SK-N-SH (cell line): ENCODE measurements at regions not wholly inside any gene's neighbourhood (a gene's known extent, or its start where the extent isn't known, plus 50 kb on each side); places are given as distances from the start of the nearest gene placed in this dataset.

Source experiments
- CTCF ChIA-PET: fragments of 300-600, 350-600 bp; formaldehyde crosslinking; extraction: SDS; loops from one replicate; lab custom pipeline; 2021; lab: Yijun Ruan, JAX
- POLR2A ChIA-PET: fragments of 350-600 bp; sonication (Branson Sonifier 250); formaldehyde crosslinking; extraction: SDS; loops from one replicate; lab custom pipeline; 2020; ENCODE audit warnings: antibody characterized with exemption, inconsistent platforms; lab: Yijun Ruan, JAX
- DNase-seq: peaks from one replicate; pipeline ENCODE4 v3.0.0; 2012
- H2AFZ ChIP-seq: fragments of 200-600 bp; sonication (generic); 2 replicates; pipeline ENCODE4 v1.8.1; 2016; ENCODE audit warnings: antibody characterized with exemption, mild to moderate bottlenecking, low read depth
- H3F3A ChIP-seq: fragments of 200-600 bp; sonication (generic); replicated peaks from 2 replicates; pipeline ENCODE3; 2016; ENCODE audit warnings: antibody characterized with exemption, mild to moderate bottlenecking; ENCODE audit not compliant: insufficient read depth
- H3K27ac ChIP-seq, 2 experiments: fragments of 200-500 bp in 1 of 2; fragments of 200-600 bp in 1 of 2; sonication (Bioruptor generic) in 1 of 2; sonication (generic), shearing (Covaris generic) in 1 of 2; 2 replicates each; pipeline versions ENCODE4 v1.5.1 to v1.6.1; 2014 to 2016; ENCODE audit warnings: low read depth in 2 of 2, inconsistent platforms in 1 of 2, low read length in 1 of 2, mild to moderate bottlenecking in 1 of 2, mixed read lengths in 1 of 2
- H3K27me3 ChIP-seq: fragments of 200-600 bp; sonication (generic), shearing (Covaris generic); 2 replicates; pipeline ENCODE4 v1.6.1; 2016; ENCODE audit warnings: mixed run types; ENCODE audit not compliant: insufficient read depth
- H3K36me3 ChIP-seq, 2 experiments: fragments of 200-500 bp in 1 of 2; fragments of 200-600 bp in 1 of 2; sonication (Bioruptor generic) in 1 of 2; sonication (generic) in 1 of 2; replicated peaks in 1 of 2; 2 replicates each; pipeline versions ENCODE3 to v1.5.1; 2014 to 2016; ENCODE audit warnings: low read length in 1 of 2, mild to moderate bottlenecking in 1 of 2; ENCODE audit not compliant: insufficient read depth in 2 of 2, control insufficient read depth in 1 of 2
- H3K4me1 ChIP-seq, 2 experiments: fragments of 200-500 bp in 1 of 2; fragments of 200-600 bp in 1 of 2; sonication (Bioruptor generic) in 1 of 2; sonication (generic), shearing (Covaris generic) in 1 of 2; 2 replicates each; pipeline versions ENCODE4 v1.5.1 to v1.6.1; 2014 to 2016; ENCODE audit warnings: low read depth in 1 of 2, low read length in 1 of 2, mixed run types in 1 of 2; ENCODE audit not compliant: insufficient read depth in 2 of 2, control insufficient read depth in 1 of 2
- H3K4me2 ChIP-seq: fragments of 200-600 bp; sonication (generic), shearing (Covaris generic); 2 replicates; pipeline ENCODE4 v1.6.1; 2017; ENCODE audit warnings: mixed run types
- H3K4me3 ChIP-seq, 2 experiments: fragments of 200-500 bp in 1 of 2; fragments of 200-600 bp in 1 of 2; sonication (Bioruptor generic) in 1 of 2; sonication (generic), shearing (Covaris generic) in 1 of 2; 2 replicates each; pipeline versions ENCODE4 v1.5.1 to v1.8.1; 2014 to 2016; ENCODE audit warnings: low read depth in 2 of 2, inconsistent platforms in 1 of 2, low read length in 1 of 2, mild to moderate bottlenecking in 1 of 2, mixed read lengths in 1 of 2, moderate library complexity in 1 of 2
- H3K79me2 ChIP-seq: fragments of 200-600 bp; sonication (generic); 2 replicates; pipeline ENCODE4 v1.8.1; 2017; ENCODE audit warnings: mild to moderate bottlenecking; ENCODE audit not compliant: insufficient read depth
- H3K9ac ChIP-seq: fragments of 200-600 bp; sonication (generic); 2 replicates; pipeline ENCODE4 v1.6.1; 2017; ENCODE audit warnings: mixed run types
- H3K9me2 ChIP-seq: fragments of 200-600 bp; sonication (generic); 2 replicates; pipeline ENCODE4 v1.6.1; 2017; ENCODE audit warnings: mixed run types
- H3K9me3 ChIP-seq: fragments of 200-600 bp; sonication (generic); 2 replicates; pipeline ENCODE4 v1.6.1; 2017; ENCODE audit warnings: mixed run types, mild to moderate bottlenecking, moderate library complexity
- H4K20me1 ChIP-seq: fragments of 200-600 bp; sonication (generic); 2 replicates; pipeline ENCODE4 v1.6.1; 2017; ENCODE audit warnings: mild to moderate bottlenecking, mixed run types; ENCODE audit not compliant: insufficient read depth
- CHD2 ChIP-seq: fragments of 150-350 bp; IDR thresholded peaks from 2 replicates; pipeline ENCODE4 v1.6.1; 2018; ENCODE audit warnings: low read length; ENCODE audit not compliant: partially characterized antibody
- EP300 ChIP-seq, 2 experiments: IDR thresholded peaks; 2 replicates each; pipeline versions ENCODE4 v1.4.0 to v1.6.1; 2012; ENCODE audit warnings: borderline replicate concordance in 1 of 2, low read depth in 1 of 2, low read length in 1 of 2
- EZH2phosphoT487 ChIP-seq: fragments of 200-600 bp; sonication (generic); IDR thresholded peaks from 2 replicates; pipeline ENCODE4 v1.6.1; 2017; ENCODE audit warnings: low read depth, mixed run types, mild to moderate bottlenecking, antibody characterized with exemption, moderate library complexity, borderline replicate concordance
- FOXM1 ChIP-seq: IDR thresholded peaks from 2 replicates; pipeline ENCODE4 v1.4.0; 2012; ENCODE audit warnings: low read depth, mild to moderate bottlenecking
- MEF2A ChIP-seq: IDR thresholded peaks from 2 replicates; pipeline ENCODE4 v1.4.0; 2012; ENCODE audit warnings: low read depth, borderline replicate concordance
- POLR2AphosphoS5 ChIP-seq: IDR thresholded peaks from 2 replicates; pipeline ENCODE4 v1.6.1; 2012; ENCODE audit warnings: low read depth, low read length
- RCOR1 ChIP-seq: fragments of 150-350 bp; IDR thresholded peaks from 2 replicates; pipeline ENCODE4 v1.6.1; 2017; ENCODE audit warnings: antibody characterized with exemption, low read length
- SMC3 ChIP-seq: IDR thresholded peaks from 2 replicates; pipeline ENCODE4 v1.6.1; 2012; ENCODE audit warnings: low read depth, low read length, improper control_type of control experiment
- TAF1 ChIP-seq: IDR thresholded peaks from 2 replicates; pipeline ENCODE4 v1.6.1; 2012; ENCODE audit warnings: low read depth, mild to moderate bottlenecking, low read length, moderate library complexity, borderline replicate concordance
- TCF12 ChIP-seq: IDR thresholded peaks from 2 replicates; pipeline ENCODE4 v1.4.0; 2012
- WGBS: methylation state at CpG from one replicate; pipeline ENCODE4 v1.1.6; 2017; ENCODE audit warnings: low lambda C conversion rate; 5-methylcytosine and 5-hydroxymethylcytosine counted together
- TF ChIP-seq, protein P1 (sequence below): IDR thresholded peaks from 2 replicates; pipeline ENCODE4 v1.6.1; 2012; ENCODE audit warnings: mild to moderate bottlenecking, low read depth, low read length, moderate library complexity
- TF ChIP-seq, protein P2 (sequence below): IDR thresholded peaks from 2 replicates; pipeline ENCODE4 v1.4.0; 2012; ENCODE audit warnings: low read depth, borderline replicate concordance

DNA sequence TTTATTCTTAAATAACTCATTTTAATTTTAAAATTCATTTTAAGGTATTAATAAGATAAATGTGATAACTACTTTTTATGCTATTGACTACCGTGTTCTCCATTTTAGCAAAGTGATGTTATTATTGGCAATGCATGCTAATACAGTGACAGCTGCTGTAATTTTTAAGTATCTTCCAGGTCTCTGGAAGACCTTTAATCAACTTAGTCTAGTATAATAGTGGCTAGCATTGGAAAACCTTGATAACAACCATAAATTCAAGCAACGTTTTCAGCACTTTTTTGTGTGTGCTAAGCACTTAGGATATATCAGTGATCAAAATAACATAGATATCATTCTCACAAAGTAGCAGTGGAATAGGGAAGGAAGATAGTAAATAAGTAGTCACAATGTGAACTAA is 230.9 kb upstream of the MAGI2 start:
- 71% methylated on average over 2 of the region's 2 CpGs for WGBS
- Histone ChIP-seq H3K9me2 (no peaks in the 10 kb centered on the region), H4K20me1 (no peaks in the 10 kb centered on the region), H3K79me2 (no peaks in the 10 kb centered on the region), H3K9me3 (0 out of 2 replicates have a peak, but pooled peaks cover 9% of the 10 kb centered on the region), H3F3A (no peaks in the 10 kb centered on the region), H3K9ac (no peak overlapping the region), H3K27ac (no peak overlapping the region), H3K27me3 (no peaks in the 10 kb centered on the region), H3K4me1 (no peaks in the 10 kb centered on the region; a peak in 1 of 4 replicates), H3K36me3 (no peaks in the 10 kb centered on the region), H2AFZ (no peak overlapping the region), H3K4me3 (no peak overlapping the region), H3K4me2 (no peak overlapping the region)
- no peak for TF ChIP-seq RCOR1
- no peak for TF ChIP-seq SMC3
- no peak for DNase-seq
- POLR2A ChIA-PET, result no interaction called here
- CTCF ChIA-PET, result no interaction called here

DNA sequence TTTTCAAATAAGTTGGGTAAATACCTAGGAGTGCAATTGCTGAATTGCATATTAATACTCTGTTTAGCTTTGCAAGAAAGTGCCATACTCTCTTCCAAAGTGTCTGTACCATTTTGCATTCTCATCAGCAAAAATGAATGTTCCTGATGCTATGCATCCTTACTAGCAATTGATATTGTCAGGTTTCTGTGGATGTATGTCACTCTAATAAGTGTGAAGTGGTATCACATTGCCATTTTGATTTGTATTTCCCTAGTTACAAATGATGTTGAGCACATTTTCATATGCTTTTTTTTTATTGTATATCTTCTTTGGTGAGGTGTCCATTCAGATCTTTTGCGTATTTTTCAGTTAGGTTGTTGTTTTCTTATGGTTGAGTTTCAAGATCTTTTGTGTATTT is 230.4 kb upstream of the MAGI2 start:
- no peaks in the 10 kb centered on the region for H3K9me2 ChIP-seq
- no peaks in the 10 kb centered on the region for H4K20me1 ChIP-seq
- H3K9ac ChIP-seq, result no peak overlapping the region
- CTCF ChIA-PET, result no interaction called here
- no peak overlapping the region for H2AFZ ChIP-seq
- POLR2A ChIA-PET, result no interaction called here
- WGBS, result 87% methylated on average over 1 of the region's 1 CpG
- H3K36me3 ChIP-seq, result no peaks in the 10 kb centered on the region
- no peaks in the 10 kb centered on the region; a peak in 1 of 4 replicates for H3K4me1 ChIP-seq
- no peak overlapping the region for H3K4me2 ChIP-seq
- H3K27me3 ChIP-seq, result no peaks in the 10 kb centered on the region
- no peak overlapping the region for H3K4me3 ChIP-seq
- DNase-seq, result no peak
- TF ChIP-seq CHD2 (no peak), TCF12 (no peak), MEF2A (no peak), TAF1 (no peak), FOXM1 (no peak), EZH2phosphoT487 (no peak), EP300 (IDR thresholded peaks at IDR 0.05; ENCODE audit: borderline replicate concordance in 1 of 2, low read depth in 1 of 2, low read length in 1 of 2) (no peak), POLR2AphosphoS5 (no peak)
- TF ChIP-seq, protein P1, sequence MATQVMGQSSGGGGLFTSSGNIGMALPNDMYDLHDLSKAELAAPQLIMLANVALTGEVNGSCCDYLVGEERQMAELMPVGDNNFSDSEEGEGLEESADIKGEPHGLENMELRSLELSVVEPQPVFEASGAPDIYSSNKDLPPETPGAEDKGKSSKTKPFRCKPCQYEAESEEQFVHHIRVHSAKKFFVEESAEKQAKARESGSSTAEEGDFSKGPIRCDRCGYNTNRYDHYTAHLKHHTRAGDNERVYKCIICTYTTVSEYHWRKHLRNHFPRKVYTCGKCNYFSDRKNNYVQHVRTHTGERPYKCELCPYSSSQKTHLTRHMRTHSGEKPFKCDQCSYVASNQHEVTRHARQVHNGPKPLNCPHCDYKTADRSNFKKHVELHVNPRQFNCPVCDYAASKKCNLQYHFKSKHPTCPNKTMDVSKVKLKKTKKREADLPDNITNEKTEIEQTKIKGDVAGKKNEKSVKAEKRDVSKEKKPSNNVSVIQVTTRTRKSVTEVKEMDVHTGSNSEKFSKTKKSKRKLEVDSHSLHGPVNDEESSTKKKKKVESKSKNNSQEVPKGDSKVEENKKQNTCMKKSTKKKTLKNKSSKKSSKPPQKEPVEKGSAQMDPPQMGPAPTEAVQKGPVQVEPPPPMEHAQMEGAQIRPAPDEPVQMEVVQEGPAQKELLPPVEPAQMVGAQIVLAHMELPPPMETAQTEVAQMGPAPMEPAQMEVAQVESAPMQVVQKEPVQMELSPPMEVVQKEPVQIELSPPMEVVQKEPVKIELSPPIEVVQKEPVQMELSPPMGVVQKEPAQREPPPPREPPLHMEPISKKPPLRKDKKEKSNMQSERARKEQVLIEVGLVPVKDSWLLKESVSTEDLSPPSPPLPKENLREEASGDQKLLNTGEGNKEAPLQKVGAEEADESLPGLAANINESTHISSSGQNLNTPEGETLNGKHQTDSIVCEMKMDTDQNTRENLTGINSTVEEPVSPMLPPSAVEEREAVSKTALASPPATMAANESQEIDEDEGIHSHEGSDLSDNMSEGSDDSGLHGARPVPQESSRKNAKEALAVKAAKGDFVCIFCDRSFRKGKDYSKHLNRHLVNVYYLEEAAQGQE, result no peak
- TF ChIP-seq, protein P2, sequence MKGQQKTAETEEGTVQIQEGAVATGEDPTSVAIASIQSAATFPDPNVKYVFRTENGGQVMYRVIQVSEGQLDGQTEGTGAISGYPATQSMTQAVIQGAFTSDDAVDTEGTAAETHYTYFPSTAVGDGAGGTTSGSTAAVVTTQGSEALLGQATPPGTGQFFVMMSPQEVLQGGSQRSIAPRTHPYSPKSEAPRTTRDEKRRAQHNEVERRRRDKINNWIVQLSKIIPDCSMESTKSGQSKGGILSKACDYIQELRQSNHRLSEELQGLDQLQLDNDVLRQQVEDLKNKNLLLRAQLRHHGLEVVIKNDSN, result no peak
- 0 out of 2 replicates have a peak, but pooled peaks cover 9% of the 10 kb centered on the region for H3K9me3 ChIP-seq
- no peaks in the 10 kb centered on the region for H3K79me2 ChIP-seq
- H3F3A ChIP-seq, result no peaks in the 10 kb centered on the region
- no peak overlapping the region for H3K27ac ChIP-seq
